22Rv1 (cell line): ENCODE measurements at regions not wholly inside any gene's neighbourhood (a gene's known extent, or its start where the extent isn't known, plus 50 kb on each side); places are given as distances from the start of the nearest gene placed in this dataset.
"Not testable (repeated sequence)": the region's sequence is repeated elsewhere in the genome, so short reads cannot be mapped to it uniquely, and the experiment has no call there.

ENCODE experiments used
- CTCF ChIP-seq: fragments of 450-650 bp; IDR thresholded peaks from 2 replicates; pipeline ENCODE4 v1.5.1; 2017; ENCODE audit warnings: mild to moderate bottlenecking
- ZFX ChIP-seq: fragments of 450-650 bp; IDR thresholded peaks from 2 replicates; pipeline ENCODE4 v1.6.1; 2017; ENCODE audit warnings: antibody characterized with exemption, borderline replicate concordance

- TF ChIP-seq CTCF, ZFX: not testable (repeated sequence)
Measured at GRCh38 chr3:166842784-166843183, 537.3 kb downstream of the ZBBX start.
